NCI-H446 (cell line): ENCODE measurements at regions not wholly inside any gene's neighbourhood (a gene's known extent, or its start where the extent isn't known, plus 50 kb on each side); places are given as distances from the start of the nearest gene placed in this dataset.
A peak's percentile ranks its signal among the peaks of the same experiment; 100 is the strongest.
"Not testable (repeated sequence)": the region's sequence is repeated elsewhere in the genome, so short reads cannot be mapped to it uniquely, and the experiment has no call there.

Experiments used
- DNase-seq, 2 experiments: peaks; one replicate each; lab custom pipeline; 2025; lab: John Stamatoyannopoulos, UW

DNA sequence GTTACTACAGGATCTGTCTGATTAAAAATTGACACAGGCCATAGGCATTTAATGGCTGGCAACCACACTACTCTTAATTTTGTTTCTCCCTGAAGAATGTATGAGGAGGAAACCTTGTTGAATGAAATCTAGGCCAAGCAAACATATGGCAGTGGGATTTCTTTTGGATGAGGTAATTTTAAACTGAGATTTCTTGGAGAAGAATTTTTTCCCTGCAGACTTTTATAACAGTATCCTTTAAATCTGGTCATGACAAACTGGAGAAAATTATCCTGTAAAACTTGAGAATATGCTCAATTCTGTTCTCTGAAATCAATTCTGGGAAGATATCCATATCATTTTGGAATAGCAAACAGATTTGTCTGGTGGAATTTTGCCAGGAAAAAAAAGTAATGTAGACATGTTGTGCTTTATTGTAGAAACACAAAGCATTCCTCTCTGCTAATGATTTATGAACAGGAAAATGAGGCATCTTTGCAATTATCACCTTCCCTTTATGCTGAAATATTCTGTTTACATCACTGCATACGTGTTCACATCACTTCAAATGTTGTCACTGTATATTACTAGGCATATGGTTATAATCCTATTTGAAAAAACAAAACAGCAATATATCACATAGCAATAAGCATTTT lies 108.3 kb upstream of the ARSJ start:
- peak; percentile 14 to 82 for DNase-seq

DNA sequence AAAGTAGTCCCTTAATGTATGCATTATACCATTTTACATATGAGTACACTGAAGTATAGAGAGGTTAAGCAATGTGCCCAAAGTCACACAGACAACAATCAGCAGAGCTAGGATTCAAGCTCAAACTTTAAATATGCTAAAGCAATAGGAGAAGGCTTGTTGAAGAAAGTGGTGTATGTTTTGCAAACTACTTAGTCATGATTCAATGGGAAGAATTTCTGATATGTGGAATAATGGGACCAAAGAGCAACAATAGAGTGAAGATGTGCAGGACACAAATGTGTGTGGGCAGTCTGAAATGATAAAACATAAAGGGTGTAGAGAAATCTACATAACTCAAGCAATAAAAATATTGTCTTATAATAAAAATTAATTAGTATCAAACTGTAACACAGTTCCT lies 109.0 kb upstream of the ARSJ start:
- DNase-seq = no peak

DNA sequence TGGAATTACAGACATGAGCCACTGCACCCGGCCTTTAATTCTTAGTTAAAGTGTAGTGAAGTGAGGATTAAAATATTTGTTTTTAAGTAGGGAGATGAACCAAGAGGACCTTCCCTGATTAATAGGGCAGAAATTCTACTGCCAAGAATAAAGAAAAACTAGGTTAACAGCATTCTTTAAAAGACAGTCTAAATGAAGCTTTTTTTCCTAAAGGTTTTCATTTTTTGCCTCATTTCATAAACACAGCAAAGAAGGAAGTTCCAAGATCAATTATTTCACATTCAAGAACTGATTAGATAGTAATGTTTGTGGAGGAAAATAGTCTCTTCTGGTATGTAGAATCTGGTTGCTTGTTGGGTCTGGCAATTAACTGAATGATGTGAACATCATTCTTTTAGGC lies 112.1 kb upstream of the ARSJ start:
- no peak for DNase-seq

DNA sequence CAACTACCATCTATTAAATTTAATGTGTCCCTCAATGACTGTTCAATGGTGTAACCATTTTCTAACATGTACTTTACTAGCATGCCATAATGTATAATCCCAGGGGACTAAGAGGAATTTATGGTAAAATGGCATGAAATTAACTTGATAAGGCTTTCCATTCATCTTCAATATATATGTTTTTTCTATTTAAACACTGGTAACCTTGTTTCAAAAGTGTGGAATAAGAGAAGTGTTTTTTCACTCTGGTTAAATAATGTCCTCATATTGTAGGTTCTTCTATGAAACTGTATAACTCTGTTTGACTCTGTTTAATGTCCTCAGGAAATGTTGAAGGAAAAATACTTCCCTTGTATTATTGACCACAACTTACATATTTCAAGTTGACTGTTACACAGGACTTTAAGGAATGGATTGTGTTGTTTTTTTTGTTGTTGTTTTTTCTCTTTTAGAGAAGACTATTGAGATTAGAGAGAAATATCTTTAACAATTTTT lies 113.8 kb upstream of the ARSJ start:
- DNase-seq = no peak

DNA sequence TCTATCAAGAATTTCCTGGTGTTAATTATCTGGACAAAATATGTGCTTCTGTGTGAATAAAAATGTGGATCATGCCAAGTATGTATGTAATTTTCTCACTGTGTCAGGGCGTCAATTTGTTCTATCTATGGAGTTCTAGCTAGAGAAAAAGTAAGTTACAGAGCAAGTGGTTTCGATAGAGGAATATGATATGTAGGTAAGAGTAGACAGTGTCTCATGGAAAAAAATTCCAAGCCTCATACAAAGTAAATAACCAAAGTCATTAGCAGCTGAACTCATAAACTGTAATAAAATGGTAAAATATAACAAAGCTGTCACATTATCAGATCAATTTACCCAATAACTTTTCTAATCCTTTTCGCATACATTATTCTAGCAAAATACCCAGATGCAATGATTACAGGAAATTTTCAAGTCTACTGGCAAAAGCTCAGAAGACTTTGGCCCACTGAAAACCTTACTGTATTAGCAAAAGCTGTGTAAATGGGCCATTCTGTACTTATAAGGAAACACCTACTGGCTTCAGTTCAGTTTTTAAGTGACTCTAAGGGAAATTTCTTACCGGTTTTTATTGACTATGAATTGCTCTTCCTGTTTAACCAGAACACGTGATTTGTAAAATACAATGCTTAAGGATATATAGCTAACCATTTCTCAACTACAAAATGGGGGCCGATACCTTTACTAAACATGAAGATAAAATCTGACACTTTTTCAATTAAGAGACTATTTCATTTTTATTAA lies 121.0 kb upstream of the ARSJ start:
- DNase-seq = no peak

DNA sequence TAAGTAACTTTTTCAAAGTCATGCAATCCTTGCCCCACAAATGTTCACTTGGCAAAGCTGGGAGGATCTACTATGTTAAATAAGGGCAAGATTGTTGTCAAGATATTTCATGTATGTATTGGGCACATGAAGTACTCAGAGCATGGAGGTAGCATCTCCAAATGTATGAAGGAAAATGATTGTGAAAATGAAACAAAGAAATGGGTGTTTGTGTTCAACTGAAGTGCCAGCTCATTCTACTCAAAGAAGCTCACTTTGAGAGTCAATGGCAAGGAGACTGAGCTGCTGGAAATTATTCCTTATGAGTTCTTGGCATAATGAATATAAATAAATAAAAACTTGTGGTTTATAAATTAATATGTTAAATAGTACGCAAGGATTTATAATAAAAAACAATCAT lies 124.5 kb upstream of the ARSJ start:
- no peak for DNase-seq

DNA sequence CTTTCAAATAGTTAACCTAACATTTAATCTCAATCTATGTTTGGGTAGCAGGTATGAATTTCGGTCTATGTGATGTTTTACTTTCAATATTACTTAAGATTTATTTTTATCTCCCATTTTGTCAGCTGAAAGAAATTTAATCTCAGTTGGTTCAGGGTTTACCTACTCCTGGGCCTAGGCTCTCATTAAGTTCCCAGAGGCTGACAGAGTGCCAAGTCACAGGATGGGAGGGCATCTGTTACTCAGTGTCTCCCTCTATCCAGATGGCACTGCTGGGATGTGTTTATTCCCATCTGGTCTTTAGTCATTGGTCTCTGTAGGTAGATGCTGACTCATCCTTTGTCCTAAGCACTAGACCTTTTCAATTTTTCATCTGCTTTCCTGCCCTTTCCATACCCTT lies 129.4 kb upstream of the ARSJ start:
- DNase-seq = peak; percentile 93 to 98

DNA sequence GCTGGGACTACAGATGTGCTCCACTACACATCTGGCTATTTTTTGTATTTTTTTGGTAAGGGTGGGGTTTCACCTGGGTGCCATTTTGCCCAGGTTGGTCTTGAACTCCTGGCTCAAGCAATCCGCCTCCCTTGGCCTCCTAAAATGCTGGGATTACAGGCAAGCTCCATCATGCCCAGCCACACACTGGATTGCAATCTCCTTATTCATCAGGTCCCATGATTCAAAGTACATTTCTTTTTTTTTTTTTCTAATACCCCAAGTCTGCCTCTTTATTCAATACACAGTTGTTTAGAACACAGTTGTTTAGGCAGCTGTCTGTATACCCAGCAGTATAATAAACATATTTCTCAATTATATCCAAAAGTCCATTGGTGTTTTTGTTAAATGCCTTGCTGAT lies 130.3 kb upstream of the ARSJ start:
- DNase-seq = no peak

DNA sequence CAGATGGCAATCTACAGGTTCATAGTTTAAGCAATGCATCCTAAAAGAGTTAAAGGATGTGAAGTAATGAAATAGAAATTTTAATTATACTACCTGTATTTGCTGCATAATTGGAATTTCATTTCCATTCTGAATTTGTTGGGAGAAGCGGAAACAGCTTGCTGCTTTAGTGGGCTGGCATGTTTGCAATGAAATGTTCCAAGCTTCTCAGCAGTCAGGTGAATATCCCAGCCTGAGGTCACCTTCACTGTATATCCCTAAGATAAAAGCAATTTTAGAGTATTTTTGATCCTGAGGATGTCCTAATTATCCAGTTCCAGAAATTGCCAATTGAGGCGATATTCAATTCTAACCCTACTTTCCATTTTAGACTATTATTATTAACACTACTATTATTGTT lies 136.1 kb upstream of the ARSJ start:
- no peak for DNase-seq

DNA sequence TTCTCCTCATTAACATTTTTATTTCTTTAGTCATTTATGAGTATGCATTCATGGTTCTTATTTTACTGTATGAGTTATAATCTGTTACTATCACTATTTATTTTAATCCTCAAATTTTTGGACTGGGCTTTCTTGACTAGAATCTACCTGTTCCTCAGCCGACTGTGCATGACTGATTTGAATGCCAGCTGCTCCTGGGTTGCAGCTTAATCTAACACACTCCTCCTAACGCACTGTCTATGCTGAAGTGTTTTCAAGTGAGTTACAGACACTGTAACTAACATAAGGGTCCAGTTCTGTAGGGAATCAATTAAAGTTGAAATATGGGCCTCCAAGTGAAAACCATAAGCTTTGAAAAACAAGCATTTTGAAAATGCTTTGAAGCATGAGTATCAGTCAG lies 137.4 kb upstream of the ARSJ start:
- DNase-seq = no peak

DNA sequence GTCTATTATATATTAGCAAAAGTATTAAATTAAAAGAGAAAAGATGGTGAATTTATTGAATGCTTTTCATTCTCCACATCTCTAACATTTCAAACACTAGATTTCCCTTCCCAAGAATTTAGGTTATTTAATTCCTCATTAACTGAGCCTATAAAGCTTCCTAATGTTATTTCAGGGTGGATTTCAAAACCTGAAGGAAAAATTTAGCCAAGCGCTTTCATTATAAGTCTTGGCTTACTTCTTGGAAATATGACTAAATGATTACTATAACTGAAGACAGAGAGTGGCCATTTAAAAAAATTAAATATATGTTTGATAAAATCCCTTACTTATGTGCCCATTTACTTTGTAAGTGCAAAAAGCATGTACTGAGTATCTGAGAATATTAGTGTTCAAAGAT lies 141.8 kb upstream of the ARSJ start:
- DNase-seq = no peak

DNA sequence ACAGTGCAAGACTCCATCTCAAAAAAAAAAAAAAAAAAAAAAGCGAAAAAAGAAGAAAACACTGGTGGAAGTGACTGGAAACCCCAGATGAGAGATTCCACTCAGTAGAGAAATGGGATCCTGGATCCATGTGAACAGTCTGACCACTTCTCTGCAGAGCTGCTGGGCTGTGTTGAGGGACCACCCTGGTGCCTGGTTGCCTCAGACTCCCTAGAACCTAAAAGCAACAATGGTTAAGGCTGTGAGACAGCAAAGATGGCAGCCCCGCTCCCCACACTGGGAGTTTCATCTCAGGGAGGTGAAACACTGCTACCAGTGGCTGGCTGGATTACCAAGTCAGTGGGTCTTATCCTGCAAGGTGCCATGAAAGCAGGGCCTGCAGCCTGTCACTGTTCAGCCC lies 152.8 kb upstream of the ARSJ start:
- DNase-seq = no peak

DNA sequence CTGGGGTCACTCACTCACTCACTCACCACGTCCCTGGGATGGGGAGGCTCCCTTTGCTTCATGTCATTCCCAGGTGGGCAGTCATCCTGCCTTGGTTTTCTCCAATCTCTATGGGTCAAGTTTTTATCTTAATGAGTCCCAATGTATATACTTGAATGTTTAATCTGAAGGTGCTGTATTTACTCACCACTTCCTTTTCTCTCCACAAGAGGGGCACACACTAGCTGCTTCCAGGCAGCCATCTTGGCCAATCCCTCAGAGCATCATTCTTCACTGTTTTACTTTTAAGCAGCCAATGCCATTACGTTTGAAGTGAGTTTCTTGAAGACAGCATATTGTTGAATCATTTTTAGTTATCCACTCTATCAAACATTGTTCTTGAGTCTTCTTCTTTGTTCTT lies 153.4 kb upstream of the ARSJ start:
- DNase-seq = no peak

DNA sequence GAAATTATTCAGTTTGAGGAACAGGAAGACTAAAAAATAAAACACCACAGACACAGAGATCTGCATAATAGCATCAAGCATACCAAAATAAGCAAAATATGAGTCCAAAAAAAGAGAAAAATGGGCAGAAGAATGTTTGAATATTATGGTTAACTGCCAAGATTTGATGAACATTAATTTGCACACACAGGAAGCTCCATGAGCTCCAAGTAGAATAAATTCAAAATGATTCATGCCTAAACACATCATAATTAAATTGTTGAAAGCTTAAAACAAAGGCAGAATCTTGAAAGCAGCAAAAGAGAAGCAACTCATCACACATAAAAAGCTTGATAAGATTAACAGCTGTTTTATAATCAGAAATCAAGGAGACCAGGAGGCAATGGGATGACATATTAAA lies 156.6 kb upstream of the ARSJ start:
- peak; percentile 27 to 40 for DNase-seq

DNA sequence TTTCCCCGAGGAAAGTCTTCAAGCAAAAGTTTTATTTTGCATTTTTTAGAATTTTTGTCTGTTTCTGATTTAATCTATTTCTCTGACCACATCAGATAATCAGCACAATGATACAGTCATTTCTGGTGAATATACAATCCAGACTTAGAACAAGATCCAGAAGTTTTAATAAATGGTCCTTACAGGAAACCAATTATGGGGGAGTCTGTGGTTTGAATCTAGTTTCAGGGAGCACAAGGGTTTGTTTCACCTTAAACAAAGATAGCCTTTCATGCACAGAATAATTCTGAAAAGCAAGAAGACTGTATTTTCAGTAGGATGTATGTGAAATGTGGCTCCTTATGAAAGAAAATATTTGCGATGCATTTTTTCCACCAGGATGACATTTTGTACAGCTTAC lies 158.5 kb upstream of the ARSJ start:
- no peak for DNase-seq

DNA sequence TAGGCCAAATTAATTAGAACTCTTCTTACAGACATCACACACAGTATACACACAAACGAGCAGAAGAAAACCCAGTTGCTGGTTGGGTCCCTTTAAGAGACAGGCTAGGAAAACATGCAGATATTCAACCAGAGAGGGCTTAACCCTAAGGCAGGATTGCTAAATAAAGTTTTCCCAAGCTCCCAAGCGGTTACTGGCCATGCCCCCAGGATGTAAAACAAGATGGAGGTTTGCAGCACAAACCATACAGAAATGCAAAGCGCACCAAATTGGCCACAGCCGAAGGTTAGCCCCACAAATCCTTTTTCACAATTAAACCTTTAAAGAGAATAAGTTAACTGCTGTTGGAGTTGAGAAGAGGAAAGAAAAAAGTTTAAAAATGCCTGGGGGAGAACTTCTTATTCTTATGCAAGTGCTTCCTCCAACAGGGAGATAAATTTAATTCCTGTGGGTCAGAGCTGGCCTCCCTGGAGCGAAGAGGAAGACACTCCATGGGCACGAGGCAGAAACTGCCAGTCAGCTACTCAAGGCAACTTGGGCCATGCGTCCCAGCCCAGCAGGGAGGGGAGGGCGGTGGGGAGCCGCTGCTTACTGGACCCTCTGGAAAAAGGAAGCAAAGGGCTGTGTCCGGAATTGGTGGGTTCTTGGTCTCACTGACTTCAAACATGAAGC lies 167.6 kb upstream of the ARSJ start:
- no peak for DNase-seq

DNA sequence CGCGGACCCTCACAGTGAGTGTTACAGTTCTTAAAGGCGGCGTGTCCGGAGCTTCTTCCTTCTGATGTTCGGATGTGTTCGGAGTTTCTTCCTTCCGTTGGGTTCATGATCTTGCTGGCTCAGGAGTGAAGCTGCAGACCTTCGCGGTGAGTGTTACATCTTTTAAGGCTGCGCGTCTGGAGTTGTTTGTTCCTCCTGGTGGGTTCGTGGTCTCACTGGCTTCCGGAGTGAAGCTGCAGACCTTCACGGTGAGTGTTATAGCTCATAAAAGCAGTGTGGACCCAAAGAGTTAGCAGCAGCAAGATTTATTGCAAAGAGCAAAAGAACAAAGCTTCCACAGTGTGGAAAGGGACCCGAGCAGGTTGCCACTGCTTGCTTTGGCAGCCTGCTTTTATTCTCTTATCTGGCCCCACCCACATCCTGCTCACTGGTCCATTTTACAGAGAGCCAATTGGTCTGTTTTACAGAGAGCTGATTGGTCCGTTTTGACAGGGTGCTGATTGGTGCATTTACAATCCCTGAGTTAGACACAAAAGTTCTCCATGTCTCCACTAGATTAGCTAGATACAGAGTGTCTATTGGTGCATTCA lies 168.3 kb upstream of the ARSJ start:
- not testable (repeated sequence) for DNase-seq

DNA sequence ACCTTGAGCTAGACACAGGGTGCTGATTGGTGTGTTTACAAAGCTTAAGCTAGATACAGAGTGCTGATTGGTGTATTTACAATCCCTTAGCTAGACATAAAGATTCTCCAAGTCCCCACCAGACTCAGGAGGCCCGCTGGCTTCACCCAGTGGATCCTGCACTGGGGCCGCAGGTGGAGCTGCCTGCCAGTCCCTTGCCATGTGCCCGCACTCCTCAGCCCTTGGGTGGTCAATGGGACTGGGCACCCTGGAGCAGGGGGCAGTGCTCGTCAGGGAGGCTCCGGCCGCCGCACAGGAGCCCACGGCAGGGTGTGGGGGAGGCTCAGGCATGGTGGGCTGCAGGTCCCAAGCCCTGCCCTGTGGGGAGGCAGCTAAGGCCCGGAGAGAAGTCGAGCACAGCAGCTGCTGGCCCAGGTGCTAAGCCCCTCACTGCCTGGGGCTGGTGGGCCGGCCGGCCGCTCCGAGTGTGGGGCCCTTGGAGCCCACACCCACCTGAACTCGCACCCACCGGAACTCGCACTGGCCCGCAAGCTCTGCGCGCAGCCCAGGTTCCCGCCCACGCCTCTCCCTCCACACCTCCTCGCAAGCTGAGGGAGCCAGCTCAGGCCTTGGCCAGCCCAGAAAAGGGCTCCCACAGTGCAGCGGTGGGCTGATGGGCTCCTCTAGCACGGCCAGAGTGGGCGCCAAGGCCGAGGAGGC lies 169.1 kb upstream of the ARSJ start:
- not testable (repeated sequence) for DNase-seq

DNA sequence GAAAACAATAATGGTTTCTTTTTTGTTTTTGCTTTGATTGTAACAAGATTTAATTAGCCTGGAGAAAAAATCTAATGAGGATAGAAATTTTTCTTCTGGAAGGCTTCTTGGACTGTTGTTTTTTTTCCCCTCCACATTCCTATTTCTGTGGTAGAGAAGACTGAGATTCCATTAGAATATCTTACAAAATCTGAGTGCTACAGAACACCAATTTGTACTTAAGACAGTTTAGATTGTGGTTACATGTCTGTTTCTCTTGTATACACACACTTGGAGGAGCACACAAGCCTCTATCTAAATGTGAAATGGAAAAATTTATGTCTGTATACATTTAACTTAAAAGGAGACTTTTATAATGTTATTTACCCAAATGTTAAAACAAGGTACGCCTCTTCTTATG lies 176.9 kb upstream of the ARSJ start:
- no peak for DNase-seq

DNA sequence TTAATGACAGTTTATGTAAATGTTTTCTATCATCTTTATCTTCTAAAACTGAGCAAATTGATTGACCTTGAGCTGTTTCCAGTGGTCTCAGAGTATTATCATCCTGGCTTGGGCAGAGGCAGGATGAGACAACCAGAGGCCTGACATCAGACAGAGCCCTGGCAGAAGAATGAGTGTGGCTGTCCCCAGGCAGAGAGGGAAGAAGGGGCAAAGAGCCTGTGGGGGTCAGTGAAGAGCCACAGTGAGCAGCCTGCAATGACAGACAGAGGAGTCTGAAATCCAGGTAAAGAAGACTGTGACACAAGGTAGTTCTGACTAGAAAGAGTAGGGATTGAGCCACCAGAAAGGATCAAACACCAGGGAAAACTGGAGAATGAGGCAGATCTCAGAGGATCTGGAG lies 182.4 kb upstream of the ARSJ start:
- no peak for DNase-seq

DNA sequence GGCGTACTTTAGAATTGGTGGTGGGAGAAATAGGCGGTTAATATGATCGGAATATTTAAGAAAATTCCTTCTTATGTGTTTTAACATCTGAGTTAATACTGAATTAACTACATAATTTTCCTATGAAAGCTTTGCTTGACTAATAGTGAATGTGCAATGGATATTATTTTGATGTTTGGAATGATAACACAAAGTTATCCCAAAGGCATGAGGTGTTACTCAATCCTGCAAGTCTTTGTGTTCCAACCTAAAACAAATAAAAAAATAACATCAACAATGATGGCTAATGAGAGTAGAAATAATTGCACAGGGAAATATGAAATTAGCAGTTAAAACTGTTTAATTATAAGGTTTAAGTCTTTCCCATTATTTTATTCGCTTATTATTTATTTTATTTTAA lies 183.6 kb upstream of the ARSJ start:
- no peak for DNase-seq

DNA sequence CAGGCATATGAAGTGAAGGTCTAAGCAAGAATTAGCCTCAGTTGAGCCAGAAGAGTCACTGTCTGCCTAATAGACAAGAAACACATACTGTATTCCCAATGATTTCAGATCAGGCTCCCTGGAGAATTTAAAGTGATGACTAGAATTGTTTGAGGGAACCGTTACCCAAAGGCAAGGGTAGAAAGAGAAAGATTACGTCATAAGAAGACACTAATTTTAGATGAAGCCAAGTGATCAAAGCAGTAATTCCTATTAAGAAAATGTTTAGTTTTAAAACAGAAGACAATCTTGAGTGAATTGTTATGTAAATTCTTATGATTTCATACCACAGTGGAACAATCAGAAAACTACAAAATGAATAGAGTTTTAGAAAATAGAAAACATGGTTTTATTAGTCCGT lies 194.5 kb upstream of the ARSJ start:
- DNase-seq = no peak
